ENCODE measurements at regions not wholly inside any gene's neighbourhood (a gene's known extent, or its start where the extent isn't known, plus 50 kb on each side); places are given as distances from the start of the nearest gene placed in this dataset.

DNA sequence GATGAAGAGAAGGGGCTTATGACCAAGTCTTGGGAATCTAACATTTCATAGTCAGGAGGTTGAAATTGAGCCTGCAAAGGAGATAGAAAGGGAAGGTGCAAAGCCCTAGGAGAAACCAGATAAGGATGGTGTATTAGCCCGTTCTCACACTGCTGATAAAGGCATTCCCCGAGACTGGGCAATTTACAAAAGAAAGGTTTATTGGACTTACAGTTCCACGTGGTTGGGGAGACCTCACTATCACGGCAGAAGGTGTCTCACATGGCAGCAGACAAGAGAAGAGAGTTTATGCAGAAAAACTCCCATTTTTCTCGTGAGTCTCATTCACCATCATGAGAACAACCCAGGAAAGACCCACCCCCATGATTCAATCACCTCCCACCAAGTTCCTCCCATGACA lies 129.5 kb upstream of the LNX1 start (continued):
- no peak for TF ChIP-seq ZBTB6 (tag by site-specific recombination; IDR thresholded peaks at IDR 0.05)
- TF ChIP-seq ZNF560 (tag by site-specific recombination; IDR thresholded peaks at IDR 0.05; ENCODE audit: borderline replicate concordance), result no peak
- no peak for TF ChIP-seq ZNF623 (tag by site-specific recombination; IDR thresholded peaks at IDR 0.05)
- TF ChIP-seq, protein P1, sequence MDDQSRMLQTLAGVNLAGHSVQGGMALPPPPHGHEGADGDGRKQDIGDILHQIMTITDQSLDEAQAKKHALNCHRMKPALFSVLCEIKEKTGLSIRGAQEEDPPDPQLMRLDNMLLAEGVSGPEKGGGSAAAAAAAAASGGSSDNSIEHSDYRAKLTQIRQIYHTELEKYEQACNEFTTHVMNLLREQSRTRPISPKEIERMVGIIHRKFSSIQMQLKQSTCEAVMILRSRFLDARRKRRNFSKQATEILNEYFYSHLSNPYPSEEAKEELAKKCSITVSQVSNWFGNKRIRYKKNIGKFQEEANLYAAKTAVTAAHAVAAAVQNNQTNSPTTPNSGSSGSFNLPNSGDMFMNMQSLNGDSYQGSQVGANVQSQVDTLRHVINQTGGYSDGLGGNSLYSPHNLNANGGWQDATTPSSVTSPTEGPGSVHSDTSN (CRISPR knock-in tag; IDR thresholded peaks at IDR 0.05), result no peak
- TF ChIP-seq ZBTB1 (tag by site-specific recombination; IDR thresholded peaks at IDR 0.05), result no peak
- TF ChIP-seq ZNF121 (tag by site-specific recombination; IDR thresholded peaks at IDR 0.05), result no peak
- TF ChIP-seq, protein P2, sequence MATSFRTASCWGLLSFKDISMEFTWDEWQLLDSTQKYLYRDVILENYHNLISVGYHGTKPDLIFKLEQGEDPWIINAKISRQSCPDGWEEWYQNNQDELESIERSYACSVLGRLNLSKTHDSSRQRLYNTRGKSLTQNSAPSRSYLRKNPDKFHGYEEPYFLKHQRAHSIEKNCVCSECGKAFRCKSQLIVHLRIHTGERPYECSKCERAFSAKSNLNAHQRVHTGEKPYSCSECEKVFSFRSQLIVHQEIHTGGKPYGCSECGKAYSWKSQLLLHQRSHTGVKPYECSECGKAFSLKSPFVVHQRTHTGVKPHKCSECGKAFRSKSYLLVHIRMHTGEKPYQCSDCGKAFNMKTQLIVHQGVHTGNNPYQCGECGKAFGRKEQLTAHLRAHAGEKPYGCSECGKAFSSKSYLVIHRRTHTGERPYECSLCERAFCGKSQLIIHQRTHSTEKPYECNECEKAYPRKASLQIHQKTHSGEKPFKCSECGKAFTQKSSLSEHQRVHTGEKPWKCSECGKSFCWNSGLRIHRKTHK (tag by site-specific recombination; IDR thresholded peaks at IDR 0.05), result no peak

DNA sequence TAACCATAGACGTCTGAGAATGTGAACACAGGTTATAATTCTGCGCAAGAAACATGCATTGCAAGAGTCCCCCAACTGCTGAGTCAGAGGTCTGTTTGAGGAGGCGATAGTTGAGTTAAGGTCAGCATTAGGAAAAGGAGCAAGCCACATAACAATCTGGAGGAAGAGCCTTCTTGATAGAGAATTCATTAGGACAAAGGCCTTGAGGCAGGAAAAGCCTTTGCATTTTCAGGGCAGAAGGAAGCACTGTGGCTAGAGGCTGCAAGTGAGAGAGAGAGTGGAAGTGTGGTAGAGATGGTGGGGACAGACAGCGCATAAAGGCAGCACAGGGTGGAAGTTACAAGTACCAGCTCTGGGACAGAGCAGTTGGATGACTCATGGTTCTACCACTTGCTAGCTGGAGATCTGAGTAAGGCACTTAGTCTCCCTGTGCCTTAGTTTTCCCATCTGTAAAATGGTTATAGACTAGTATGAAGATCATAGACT lies 125.8 kb upstream of the LNX1 start:
- POLR2A ChIA-PET, result no interaction called here

DNA sequence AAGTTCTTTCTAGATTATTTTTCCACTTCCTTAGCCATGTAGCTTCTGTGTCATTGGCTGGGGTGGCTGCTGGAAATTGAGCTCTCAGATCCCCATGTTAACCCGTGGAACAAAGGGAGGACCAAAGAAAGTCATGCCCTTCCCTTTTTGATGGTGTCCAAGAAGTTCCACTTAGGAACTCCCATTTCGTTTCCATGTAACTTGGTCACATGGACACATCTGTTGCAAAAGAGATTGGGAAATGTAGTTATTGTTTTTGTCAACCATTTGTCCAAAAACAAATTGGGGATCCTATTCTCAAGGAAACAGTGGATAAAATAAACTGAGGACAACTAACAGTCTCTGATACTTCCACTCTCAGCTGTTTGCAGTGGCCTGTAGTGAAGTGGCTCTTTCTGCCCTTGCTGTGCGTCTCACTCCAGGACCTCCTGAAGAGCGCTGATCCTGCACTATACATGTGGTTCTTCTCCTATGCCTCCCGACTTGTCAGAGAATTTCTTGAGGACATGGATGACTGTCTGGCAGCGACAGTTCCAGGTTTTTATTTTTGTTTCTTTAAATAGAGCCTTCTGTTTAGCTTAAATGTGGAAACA lies 125.3 kb upstream of the LNX1 start:
- POLR2A ChIA-PET, result no interaction called here
- Histone ChIP-seq H3K27ac (ENCODE audit: extremely low read depth, low read depth, low read length) (no peak overlapping the region), H3K4me1 (ENCODE audit: control insufficient read depth, insufficient read depth, low read length) (no peaks in the 10 kb centered on the region), H3K9me3 (ENCODE audit: control insufficient read depth, insufficient read depth, low read depth, low read length) (no peaks in the 10 kb centered on the region), H3K36me3 (ENCODE audit: control insufficient read depth in 2 of 2, insufficient read depth in 1 of 2, low read length in 2 of 2) (no peaks in the 10 kb centered on the region), H3K4me3 (ENCODE audit: low read depth, low read length) (no peak overlapping the region)
- TF ChIP-seq PRDM6 (tag by site-specific recombination; IDR thresholded peaks at IDR 0.05) (no peak), ZNF202 (tag by site-specific recombination; IDR thresholded peaks at IDR 0.05; ENCODE audit: borderline replicate concordance) (no peak), ZNF623 (tag by site-specific recombination; IDR thresholded peaks at IDR 0.05) (no peak), ZNF354C (tag by site-specific recombination; IDR thresholded peaks at IDR 0.05; ENCODE audit: borderline replicate concordance, low read depth) (no peak), ZNF677 (tag by site-specific recombination; IDR thresholded peaks at IDR 0.05) (no peak)
- CTCF ChIA-PET, result interaction anchor here (1.0 kb wide), 1 partner anchor 10 kb away, joined by 4 read pairs; no protein-coding TSS in a partner anchor

More for the DNA sequence above, 125.8 kb upstream of the LNX1 start:
- CTCF ChIA-PET, result interaction anchor here (1.0 kb wide), 1 partner anchor 10 kb away, joined by 4 read pairs; no protein-coding TSS in a partner anchor
- H3K27ac ChIP-seq (ENCODE audit: extremely low read depth, low read depth, low read length), result no peak overlapping the region
- no peak overlapping the region for H3K4me3 ChIP-seq (ENCODE audit: low read depth, low read length)
- no peaks in the 10 kb centered on the region for H3K4me1 ChIP-seq (ENCODE audit: control insufficient read depth, insufficient read depth, low read length)
- TF ChIP-seq, protein P3, sequence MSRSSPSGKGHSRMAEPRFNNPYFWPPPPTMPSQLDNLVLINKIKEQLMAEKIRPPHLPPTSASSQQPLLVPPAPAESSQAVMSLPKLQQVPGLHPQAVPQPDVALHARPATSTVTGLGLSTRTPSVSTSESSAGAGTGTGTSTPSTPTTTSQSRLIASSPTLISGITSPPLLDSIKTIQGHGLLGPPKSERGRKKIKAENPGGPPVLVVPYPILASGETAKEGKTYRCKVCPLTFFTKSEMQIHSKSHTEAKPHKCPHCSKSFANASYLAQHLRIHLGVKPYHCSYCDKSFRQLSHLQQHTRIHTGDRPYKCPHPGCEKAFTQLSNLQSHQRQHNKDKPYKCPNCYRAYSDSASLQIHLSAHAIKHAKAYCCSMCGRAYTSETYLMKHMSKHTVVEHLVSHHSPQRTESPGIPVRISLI (tag by site-specific recombination; IDR thresholded peaks at IDR 0.05), result no peak
- TF ChIP-seq ZNF501 (tag by site-specific recombination; IDR thresholded peaks at IDR 0.05), result no peak
- TF ChIP-seq ZNF274 (IDR thresholded peaks at IDR 0.05; ENCODE audit: low read length), result no peak
- TF ChIP-seq ZNF274 (tag by site-specific recombination; IDR thresholded peaks at IDR 0.05; ENCODE audit: borderline replicate concordance), result no peak
- no peak for TF ChIP-seq ZNF707 (tag by site-specific recombination; IDR thresholded peaks at IDR 0.05)
- no peak for TF ChIP-seq ZNF791 (tag by site-specific recombination; IDR thresholded peaks at IDR 0.05)
- no peak for TF ChIP-seq ZNF600 (tag by site-specific recombination; IDR thresholded peaks at IDR 0.05)
- no peak for TF ChIP-seq ZNF302 (tag by site-specific recombination; IDR thresholded peaks at IDR 0.05; ENCODE audit: low read depth)
- TF ChIP-seq ZSCAN16 (tag by site-specific recombination; IDR thresholded peaks at IDR 0.05), result no peak
- TF ChIP-seq OSR2 (tag by site-specific recombination; IDR thresholded peaks at IDR 0.05), result no peak
- H3K36me3 ChIP-seq (ENCODE audit: control insufficient read depth in 2 of 2, insufficient read depth in 1 of 2, low read length in 2 of 2), result no peaks in the 10 kb centered on the region
- no peaks in the 10 kb centered on the region for H3K9me3 ChIP-seq (ENCODE audit: control insufficient read depth, insufficient read depth, low read depth, low read length)
